ENCODE measurements at regions not wholly inside any gene's neighbourhood (a gene's known extent, or its start where the extent isn't known, plus 50 kb on each side); places are given as distances from the start of the nearest gene placed in this dataset.

- ChIA-PET CTCF (ENCODE audit: unreplicated experiment) (no interaction called here), POLR2A (interaction anchor here (0.6 to 1.2 kb wide), 2 partner anchors 18 to 256 kb away, joined by 3 read pairs; no protein-coding TSS in a partner anchor)
- Histone ChIP-seq H3K27ac (ENCODE audit: low read depth, low read length, poor library complexity, severe bottlenecking) (no peak overlapping the region), H4K20me1 (ENCODE audit: insufficient read depth, low read length) (no peaks in the 10 kb centered on the region), H2AFZ (ENCODE audit: low read length) (no peak overlapping the region), H3K36me3 (ENCODE audit: insufficient read depth, low read length) (no peaks in the 10 kb centered on the region), H3K4me1 (ENCODE audit: insufficient read depth, low read length, poor library complexity, severe bottlenecking) (no peaks in the 10 kb centered on the region), H3K4me2 (ENCODE audit: low read length) (no peak overlapping the region), H3K9me2 (ENCODE audit: insufficient read depth, low read length) (no peaks in the 10 kb centered on the region), H3K9me3 (ENCODE audit: low read length) (no peaks in the 10 kb centered on the region), H3K79me2 (ENCODE audit: insufficient read depth, low read depth, low read length) (no peaks in the 10 kb centered on the region), H3K4me3 (ENCODE audit: low read depth, low read length, poor library complexity, severe bottlenecking) (no peak overlapping the region)
- no TSS peak for BruUV-seq (replicated peaks)
- intact Hi-C loops (cut with micrococcal nuclease; ENCODE audit: unreplicated experiment) = no loop called here
- TF ChIP-seq CTCF (conservative IDR thresholded peaks at IDR 0.05; ENCODE audit: low read length) (no peak), EZH2phosphoT487 (IDR thresholded peaks at IDR 0.05; ENCODE audit: borderline replicate concordance, low read depth, low read length) (no peak)
- DNase-seq (ENCODE audit: low spot score) = no peak
These were observed 614.1 kb downstream of the PCDH7 start for GRCh38 chr4:31334086-31334910.

GRCh38 chr4:31338000-31338399 lies 617.8 kb downstream of the PCDH7 start:
- Histone ChIP-seq H3K4me2 (ENCODE audit: low read length) (no peak overlapping the region), H2AFZ (ENCODE audit: low read length) (no peak overlapping the region), H3K4me3 (ENCODE audit: low read depth, low read length, poor library complexity, severe bottlenecking) (no peak overlapping the region), H3K27ac (ENCODE audit: low read depth, low read length, poor library complexity, severe bottlenecking) (no peak overlapping the region), H4K20me1 (ENCODE audit: insufficient read depth, low read length) (no peaks in the 10 kb centered on the region), H3K79me2 (ENCODE audit: insufficient read depth, low read depth, low read length) (no peaks in the 10 kb centered on the region), H3K4me1 (ENCODE audit: insufficient read depth, low read length, poor library complexity, severe bottlenecking) (no peaks in the 10 kb centered on the region), H3K9me2 (ENCODE audit: insufficient read depth, low read length) (no peaks in the 10 kb centered on the region), H3K9me3 (ENCODE audit: low read length) (no peaks in the 10 kb centered on the region), H3K36me3 (ENCODE audit: insufficient read depth, low read length) (no peaks in the 10 kb centered on the region)
- TF ChIP-seq EZH2phosphoT487 (IDR thresholded peaks at IDR 0.05; ENCODE audit: borderline replicate concordance, low read depth, low read length) = no peak
- TF ChIP-seq CTCF (conservative IDR thresholded peaks at IDR 0.05; ENCODE audit: low read length) = no peak
- intact Hi-C loops (cut with micrococcal nuclease; ENCODE audit: unreplicated experiment) = no loop called here
- POLR2A ChIA-PET = interaction anchor here (0.7 to 1.0 kb wide), 2 partner anchors 39 to 561 kb away, joined by 3 read pairs; no protein-coding TSS in a partner anchor
- DNase-seq (ENCODE audit: low spot score) = no peak
- BruUV-seq (replicated peaks) = no TSS peak
- CTCF ChIA-PET (ENCODE audit: unreplicated experiment) = no interaction called here
